Stomach (tissue), 8 donors: ENCODE measurements at regions not wholly inside any gene's neighbourhood (a gene's known extent, or its start where the extent isn't known, plus 50 kb on each side); places are given as distances from the start of the nearest gene placed in this dataset.
A peak's percentile ranks its signal among the peaks of the same experiment; 100 is the strongest.

ENCODE experiments used
- DNase-seq, 2 donors: peaks; one replicate each; pipeline versions ENCODE4 v3.0.0 to v3.0.0-alpha.2; 2013 to 2019
- H3K27ac ChIP-seq, 5 donors: fragments of 200-600 bp in 4 of 5; sonication (generic) in 4 of 5; one replicate each; pipeline ENCODE4 v1.5.1; 2013 to 2019; ENCODE audit warnings: mild to moderate bottlenecking in 1 of 5, moderate library complexity in 1 of 5
- H3K27me3 ChIP-seq, 3 donors: fragments of 200-600 bp; sonication (generic); one replicate each; pipeline ENCODE4 v1.5.1; 2017 to 2019; ENCODE audit warnings: mixed run types in 1 of 3
- H3K36me3 ChIP-seq, 4 donors: fragments of 200-600 bp; sonication (generic); 1 replicate in 3 of 4; 2 replicates in 1 of 4; pipeline ENCODE4 v1.5.1; 2016 to 2019
- H3K4me1 ChIP-seq, 4 donors: fragments of 200-600 bp; sonication (generic); one replicate each; pipeline ENCODE4 v1.5.1; 2016 to 2019
- H3K4me3 ChIP-seq, 4 donors: fragments of 200-600 bp; sonication (generic) in 3 of 4; one replicate each; pipeline ENCODE4 v1.5.1; 2016 to 2019; ENCODE audit warnings: mild to moderate bottlenecking in 1 of 4
- H3K9me3 ChIP-seq, 4 donors: fragments of 200-600 bp; sonication (generic); one replicate each; pipeline ENCODE4 v1.5.1; 2016 to 2019
- CTCF ChIP-seq, 7 experiments: fragments of 450-650 bp in 4 of 7; fragments of 200-600 bp in 3 of 7; sonication (generic) in 3 of 7; IDR thresholded peaks; one replicate each; pipeline ENCODE4 v1.5.1; 2016 to 2019; ENCODE audit warnings: antibody characterized with exemption in 7 of 7, control low read depth in 2 of 7, mild to moderate bottlenecking in 1 of 7
- EP300 ChIP-seq: sonication (generic); formaldehyde crosslinking; IDR thresholded peaks from one replicate; pipeline ENCODE4 v1.6.1; 2017; ENCODE audit warnings: antibody characterized with exemption
- POLR2A ChIP-seq, 4 donors: fragments of 450-650 bp; IDR thresholded peaks; one replicate each; pipeline ENCODE4 v1.6.1; 2016; ENCODE audit warnings: antibody characterized with exemption in 4 of 4, control low read depth in 2 of 4, mild to moderate bottlenecking in 1 of 4, moderate library complexity in 1 of 4
- POLR2AphosphoS5 ChIP-seq, 3 donors: sonication (generic); formaldehyde crosslinking; IDR thresholded peaks; one replicate each; pipeline ENCODE4 v1.6.1; 2016; ENCODE audit warnings: antibody characterized with exemption in 3 of 3
- WGBS, 5 donors: extraction: QIAGEN DNeasy Blood & Tissue Kit in 3 of 5; methylation state at CpG; one replicate each; pipeline versions ENCODE4 v1.1.5 to v1.1.7; 2013 to 2018; 5-methylcytosine and 5-hydroxymethylcytosine counted together
- intact Hi-C: fragments of 100-400 bp; cut with DNase I; formaldehyde crosslinking; loops from one replicate; pipeline ENCODE4 v1.15.1; 2023; ENCODE audit warnings: low total_unique reads
- donor health status: healthy with polysubstance abuse.
- donor health status: Bipolar disorder and iron deficiency.
- donor health status: healthy.

GRCh38 chr6:113396730-113397129, 460.4 kb upstream of the MARCKS start:
- Histone ChIP-seq H3K36me3 (no peaks in the 10 kb centered on the region), H3K4me1 (peaks cover 0 to 14% (median 7%) of the 10 kb centered on the region in 4 donors), H3K4me3 (no peak overlapping the region), H3K9me3 (no peaks in the 10 kb centered on the region), H3K27me3 (no peaks in the 10 kb centered on the region), H3K27ac (no peak overlapping the region)
- 26 to 41% (median 36%) methylated on average over 2 of the region's 2 CpGs for WGBS, 5 donors
- intact Hi-C loops, result no loop called here
- peak; percentile 31 to 58 for DNase-seq
- TF ChIP-seq CTCF (IDR thresholded peaks at IDR 0.05) (no peak), POLR2AphosphoS5 (IDR thresholded peaks at IDR 0.05) (no peak), EP300 (no peak), POLR2A (IDR thresholded peaks at IDR 0.05) (no peak)

GRCh38 chr6:113397236-113397635, 459.9 kb upstream of the MARCKS start:
- intact Hi-C loops, result no loop called here
- 56 to 78% (median 63%) methylated on average over 3 of the region's 3 CpGs for WGBS, 5 donors
- H3K27me3 ChIP-seq, result no peaks in the 10 kb centered on the region
- no peak overlapping the region for H3K27ac ChIP-seq
- peaks cover 0 to 14% (median 7%) of the 10 kb centered on the region in 4 donors for H3K4me1 ChIP-seq
- no peaks in the 10 kb centered on the region for H3K9me3 ChIP-seq
- H3K36me3 ChIP-seq, result no peaks in the 10 kb centered on the region
- no peak overlapping the region for H3K4me3 ChIP-seq
- DNase-seq, result peak in 1 of 2 donors; percentile 70
- TF ChIP-seq EP300 (no peak), CTCF (IDR thresholded peaks at IDR 0.05) (no peak), POLR2A (IDR thresholded peaks at IDR 0.05) (no peak), POLR2AphosphoS5 (IDR thresholded peaks at IDR 0.05) (no peak)

- 67 to 79% (median 76%) methylated on average over 2 of the region's 2 CpGs for WGBS, 5 donors
- Histone ChIP-seq H3K4me1 (peaks cover 0 to 13% (median 3%) of the 10 kb centered on the region in 4 donors), H3K27ac (no peak overlapping the region), H3K27me3 (no peaks in the 10 kb centered on the region), H3K9me3 (no peaks in the 10 kb centered on the region), H3K4me3 (no peak overlapping the region), H3K36me3 (no peaks in the 10 kb centered on the region)
- TF ChIP-seq POLR2AphosphoS5 (IDR thresholded peaks at IDR 0.05), result no peak
- TF ChIP-seq EP300, result no peak
- no peak for TF ChIP-seq CTCF (IDR thresholded peaks at IDR 0.05)
- no peak for TF ChIP-seq POLR2A (IDR thresholded peaks at IDR 0.05)
- DNase-seq, result no peak
- intact Hi-C loops, result no loop called here
Observed at GRCh38 chr6:113401231-113401630, 455.9 kb upstream of the MARCKS start.

- Histone ChIP-seq H3K36me3 (no peaks in the 10 kb centered on the region), H3K9me3 (no peaks in the 10 kb centered on the region), H3K4me1 (peaks cover 0 to 6% (median 0%) of the 10 kb centered on the region in 4 donors), H3K27ac (no peak overlapping the region), H3K4me3 (no peak overlapping the region), H3K27me3 (no peaks in the 10 kb centered on the region)
- TF ChIP-seq CTCF (IDR thresholded peaks at IDR 0.05), result no peak
- TF ChIP-seq POLR2A (IDR thresholded peaks at IDR 0.05), result no peak
- no peak for TF ChIP-seq EP300
- no peak for TF ChIP-seq POLR2AphosphoS5 (IDR thresholded peaks at IDR 0.05)
- intact Hi-C loops, result no loop called here
- 79 to 83% (median 80%) methylated on average over 1 of the region's 1 CpG for WGBS, 5 donors
- no peak for DNase-seq
Observed at GRCh38 chr6:113402544-113402943, 454.6 kb upstream of the MARCKS start.
